22Rv1 (cell line): ENCODE measurements at regions not wholly inside any gene's neighbourhood (a gene's known extent, or its start where the extent isn't known, plus 50 kb on each side); places are given as distances from the start of the nearest gene placed in this dataset.
A peak's percentile ranks its signal among the peaks of the same experiment; 100 is the strongest.

ENCODE experiments used
- H3K27ac ChIP-seq: fragments of 450-650 bp; 2 replicates; pipeline ENCODE4 v1.5.1; 2017
- CTCF ChIP-seq: fragments of 450-650 bp; IDR thresholded peaks from 2 replicates; pipeline ENCODE4 v1.5.1; 2017; ENCODE audit warnings: mild to moderate bottlenecking
- ZFX ChIP-seq: fragments of 450-650 bp; IDR thresholded peaks from 2 replicates; pipeline ENCODE4 v1.6.1; 2017; ENCODE audit warnings: antibody characterized with exemption, borderline replicate concordance

DNA sequence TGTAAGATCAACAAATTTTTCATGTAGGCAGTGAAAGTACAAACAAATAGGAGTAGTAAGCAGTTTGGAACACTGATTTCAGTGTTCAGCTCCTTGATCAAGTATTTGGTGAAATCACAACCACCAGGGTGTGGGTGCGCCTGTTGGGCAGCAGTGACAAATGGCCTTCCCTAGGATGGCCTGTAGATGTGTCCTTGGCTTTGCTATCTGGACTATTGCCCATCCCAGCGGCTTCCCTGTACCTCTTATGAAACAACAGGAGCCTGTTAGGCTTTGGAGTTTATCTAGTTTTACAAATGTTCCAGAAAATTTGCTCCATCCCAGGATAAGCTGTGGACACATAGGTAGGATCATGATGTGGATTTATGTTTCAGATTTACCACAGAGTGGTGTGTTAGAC, 216.8 kb upstream of the FAT1 start:
- no peak for TF ChIP-seq ZFX
- no peak for TF ChIP-seq CTCF
- no peak overlapping the region for H3K27ac ChIP-seq

- H3K27ac ChIP-seq = no peak overlapping the region
- no peak for TF ChIP-seq CTCF
- no peak for TF ChIP-seq ZFX
Observed at GRCh38 chr4:186942758-186943377, 219.2 kb upstream of the FAT1 start.

DNA sequence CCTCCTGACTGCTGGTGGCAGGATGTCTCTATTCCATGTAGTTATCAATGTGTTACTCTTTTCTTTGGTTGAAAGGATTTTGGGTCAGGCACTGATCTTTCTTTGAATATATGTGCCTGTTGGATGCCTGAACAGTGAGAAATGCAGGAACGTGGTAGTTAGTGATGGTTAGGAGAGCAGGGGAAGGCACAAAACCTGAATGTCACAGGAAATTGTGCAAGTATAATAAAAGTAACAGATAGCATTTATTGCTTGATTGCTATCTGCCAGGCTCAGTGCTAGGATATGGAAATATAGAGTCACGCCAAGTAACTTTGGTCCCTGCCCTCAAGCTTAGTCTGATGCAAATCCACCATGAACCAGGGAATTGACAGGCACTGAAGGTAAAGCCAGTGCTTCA, 219.8 kb upstream of the FAT1 start:
- no peak overlapping the region for H3K27ac ChIP-seq
- TF ChIP-seq ZFX = no peak
- no peak for TF ChIP-seq CTCF

DNA sequence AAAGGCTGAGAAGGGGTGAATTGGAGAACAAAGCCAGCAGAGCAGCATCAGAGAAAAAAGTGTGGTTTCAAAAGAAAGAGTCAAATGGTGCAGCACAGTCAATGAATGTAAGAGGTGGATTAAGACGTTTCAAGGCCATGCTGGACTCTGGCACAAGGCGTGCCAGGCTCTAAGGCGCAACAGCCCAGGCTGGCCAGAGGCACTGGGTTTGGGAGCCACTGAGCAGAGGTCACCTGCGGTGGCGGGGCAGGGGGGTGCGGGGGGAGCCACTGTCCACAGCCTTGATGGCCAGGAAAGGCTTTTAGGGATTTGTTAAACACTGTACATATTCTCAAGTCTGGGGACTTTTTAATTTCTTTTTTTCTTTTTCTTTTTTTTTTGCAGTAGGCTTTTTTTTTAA, 222.5 kb upstream of the FAT1 start:
- H3K27ac ChIP-seq = no peak overlapping the region
- TF ChIP-seq CTCF = no peak
- TF ChIP-seq ZFX = no peak

- TF ChIP-seq CTCF (peak; percentile 43), ZFX (no peak)
- no peak overlapping the region for H3K27ac ChIP-seq
Observed at GRCh38 chr4:186946682-186947294, 223.1 kb upstream of the FAT1 start.

DNA sequence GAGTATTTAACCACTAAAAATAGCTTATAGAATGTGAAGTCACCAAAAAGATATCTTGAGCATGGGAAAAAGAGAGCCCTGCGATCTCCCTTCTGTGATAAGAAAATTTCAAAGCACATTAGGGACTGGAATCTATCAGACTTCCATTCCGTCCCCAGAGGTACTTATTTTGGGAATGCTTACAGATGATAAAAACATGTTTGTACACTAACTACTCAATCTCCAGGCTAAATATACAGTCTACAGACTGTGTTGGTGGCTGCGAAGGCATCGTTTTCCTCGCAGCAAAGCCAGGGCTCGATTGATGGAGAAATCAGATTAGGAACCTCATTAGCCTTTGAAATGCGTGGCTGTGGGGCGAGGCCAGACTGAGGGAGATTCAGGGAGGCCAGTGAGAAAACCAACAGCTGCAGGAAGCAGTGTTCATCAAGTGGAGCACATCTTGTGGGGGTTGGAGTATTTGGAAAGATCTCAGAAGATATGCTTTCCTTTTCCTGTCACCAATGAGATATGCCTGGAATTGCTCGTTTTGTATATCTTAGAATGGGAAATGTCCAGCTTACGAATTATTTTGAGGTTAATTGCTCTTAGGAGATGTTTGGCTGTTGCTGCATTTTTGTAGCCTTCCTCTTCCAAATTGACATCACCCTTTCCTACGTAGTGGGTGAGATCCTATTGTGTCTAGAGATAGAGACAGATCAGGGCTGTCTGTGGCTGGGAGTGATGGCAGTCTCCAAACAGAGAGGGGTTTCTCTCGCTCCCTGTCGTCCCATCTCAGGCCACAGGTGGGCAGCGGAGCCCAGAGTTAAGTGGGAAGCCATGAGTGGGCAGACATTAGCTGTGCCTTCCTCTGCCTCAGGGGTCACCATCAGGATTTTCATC, 224.9 kb upstream of the FAT1 start:
- H3K27ac ChIP-seq = no peak overlapping the region
- TF ChIP-seq CTCF (peak; percentile 28; the same call in 1 of the 2 replicates), ZFX (no peak)

- H3K27ac ChIP-seq = no peak overlapping the region
- TF ChIP-seq CTCF = no peak
- no peak for TF ChIP-seq ZFX
Observed at GRCh38 chr4:186949847-186950246, 226.2 kb upstream of the FAT1 start.
